Stimulated activated CD4-positive, alpha-beta T cell treated with anti-CD3 and anti-CD28 coated beads, Interleukin-12 subunit alpha, Interleukin-12 subunit beta, amount 100 ng/mL, for 4 hours (primary cell): ENCODE measurements at regions not wholly inside any gene's neighbourhood (a gene's known extent, or its start where the extent isn't known, plus 50 kb on each side); places are given as distances from the start of the nearest gene placed in this dataset.

ENCODE experiments used
- DNase-seq: peaks from one replicate; pipeline ENCODE4 v3.0.0-alpha.2; 2020

DNA sequence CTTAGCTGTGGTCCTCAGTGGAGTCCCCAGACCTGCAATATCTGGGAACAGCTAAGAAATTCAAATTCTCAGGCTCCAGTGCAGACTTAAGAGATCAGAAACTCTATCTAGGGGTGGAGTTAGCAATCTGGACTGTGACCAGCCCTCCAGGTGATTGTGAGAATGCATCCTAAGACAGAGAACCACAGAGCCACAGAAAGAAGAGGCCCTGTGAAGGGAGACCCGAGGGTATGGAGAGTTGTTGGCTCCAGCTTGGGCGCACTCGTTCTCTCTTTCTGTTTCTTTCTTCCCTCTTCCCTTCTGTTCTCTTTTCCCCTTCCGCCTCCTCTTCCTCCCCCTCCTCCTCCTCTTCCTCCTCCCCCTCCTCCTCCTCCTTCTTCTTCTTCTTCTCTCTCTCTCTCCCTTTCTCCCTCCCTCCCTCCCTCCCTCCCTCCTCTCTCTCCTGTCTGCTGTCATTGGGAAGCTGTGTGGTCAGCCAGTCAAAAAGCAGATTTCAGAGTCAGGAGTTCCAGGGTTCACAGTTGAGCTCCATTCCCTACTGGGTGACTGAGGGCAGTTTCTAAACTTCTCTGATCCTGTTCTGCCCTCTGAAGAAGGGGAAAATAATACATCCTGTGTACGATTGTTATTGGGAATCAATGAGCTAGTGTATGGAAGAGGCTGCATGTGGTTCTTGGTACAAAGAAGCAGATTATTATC lies 62.1 kb upstream of the STEAP1B start:
- no peak for DNase-seq

DNA sequence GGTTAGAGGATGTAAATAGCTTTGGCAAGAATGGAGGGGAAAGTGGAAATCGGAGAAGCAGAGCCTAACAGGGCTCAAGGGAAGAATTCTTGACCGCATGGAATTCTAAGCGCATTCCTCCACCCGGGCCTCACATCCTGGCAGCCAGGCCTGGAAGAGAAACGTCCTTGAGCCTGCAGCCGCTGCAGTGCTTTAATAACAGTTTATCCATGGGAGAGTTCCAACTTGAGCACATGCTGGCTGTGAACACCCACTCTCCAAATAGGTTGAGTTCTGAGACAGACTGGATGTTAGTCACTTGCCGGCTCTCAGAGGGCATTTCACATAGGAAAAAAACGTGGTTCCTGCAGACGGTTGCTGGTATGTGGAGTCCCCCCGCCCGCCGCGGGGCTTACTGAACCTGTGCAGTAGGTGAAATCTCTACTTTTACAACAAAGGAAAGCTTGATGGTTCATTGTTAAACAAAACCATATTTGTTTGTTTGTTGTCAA lies 61.4 kb upstream of the STEAP1B start:
- DNase-seq, result no peak

DNA sequence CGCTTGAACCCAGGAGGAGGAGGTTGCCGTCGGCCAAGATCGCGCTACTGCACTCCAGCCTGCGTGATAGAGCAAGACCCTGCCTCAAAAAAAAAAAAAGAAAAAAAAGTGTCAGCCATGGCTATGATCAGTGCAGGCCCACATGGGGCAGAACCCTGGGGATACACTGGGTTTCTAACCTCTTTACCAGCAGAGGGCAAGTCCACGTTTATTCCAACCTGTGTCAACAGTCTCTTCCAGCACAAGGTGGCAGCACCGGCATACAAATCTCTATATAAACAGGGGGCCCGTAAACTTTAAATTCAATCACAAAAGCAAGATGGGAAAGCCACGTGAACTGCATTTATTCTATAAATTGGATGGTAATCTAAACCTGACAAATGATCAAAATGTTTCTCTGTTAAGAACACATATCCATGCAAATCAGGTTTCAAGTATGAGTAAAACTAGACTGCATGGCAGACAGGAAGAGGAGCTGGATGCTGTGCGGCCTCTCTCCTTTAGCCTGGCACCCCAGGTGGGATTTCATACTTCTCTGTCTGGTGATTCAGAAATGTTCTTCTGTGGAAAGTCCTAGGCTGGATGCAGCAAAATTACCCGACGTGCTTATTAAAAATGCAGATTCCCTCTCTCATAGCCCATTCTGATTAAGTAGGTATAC lies 60.0 kb upstream of the STEAP1B start:
- peak; percentile 58 for DNase-seq

DNA sequence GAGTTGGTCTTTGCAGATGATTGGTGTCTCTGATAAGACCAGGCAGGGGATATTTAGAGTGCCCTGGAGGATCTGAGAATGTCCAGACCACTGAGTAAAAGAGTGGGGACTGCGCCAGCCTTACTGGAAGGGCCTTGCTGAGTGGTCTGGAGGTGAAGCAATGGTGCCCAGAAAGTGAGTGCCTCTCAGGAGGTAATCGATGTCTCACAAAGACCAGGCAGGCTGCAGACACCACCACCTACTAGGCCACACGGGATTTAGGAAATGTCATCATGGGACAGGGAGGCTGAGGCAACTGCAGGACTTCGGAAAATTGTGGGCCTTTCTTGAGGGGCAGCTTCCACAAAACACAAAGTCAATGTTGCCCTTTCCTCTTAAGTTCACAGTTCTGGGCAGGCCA lies 57.2 kb upstream of the STEAP1B start:
- DNase-seq, result no peak

DNA sequence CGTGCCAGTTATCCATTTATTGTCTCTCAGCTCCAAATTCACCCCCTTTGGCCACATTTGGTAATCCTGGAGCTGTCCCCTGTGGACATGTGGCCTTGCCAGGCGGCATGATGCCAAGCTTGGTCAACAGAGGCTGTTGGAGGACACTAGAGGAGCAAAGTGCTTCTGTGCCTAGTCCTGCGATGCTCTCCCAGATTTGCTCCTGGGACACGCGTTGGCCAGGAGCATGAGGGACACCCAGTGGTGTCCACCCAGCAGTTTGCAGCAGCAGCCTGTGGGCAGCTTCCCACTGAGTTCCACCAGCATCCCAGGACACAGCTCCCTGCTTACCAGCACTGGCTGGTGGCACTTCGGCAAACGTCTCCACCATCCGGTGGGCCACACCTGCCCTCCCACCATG lies 55.5 kb upstream of the STEAP1B start:
- no peak for DNase-seq

DNA sequence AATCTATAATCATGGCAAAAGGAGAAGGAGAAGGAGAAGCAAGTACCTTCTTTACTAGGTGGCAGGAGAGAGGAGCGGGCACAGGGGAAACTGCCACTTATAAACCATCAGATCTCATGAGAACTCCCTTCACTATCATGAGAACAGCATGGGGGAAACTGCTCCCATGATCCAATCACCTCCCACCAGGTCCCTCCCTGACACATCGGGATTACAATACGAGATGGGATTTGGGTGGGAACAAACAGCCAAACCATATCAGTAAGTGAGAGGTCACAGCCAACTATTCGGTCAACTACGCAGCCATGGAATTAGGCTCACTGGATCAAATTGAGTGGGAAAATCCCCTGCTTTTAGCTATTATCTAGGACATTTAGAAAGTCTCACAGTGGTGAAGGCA lies 54.2 kb upstream of the STEAP1B start:
- DNase-seq, result no peak

DNA sequence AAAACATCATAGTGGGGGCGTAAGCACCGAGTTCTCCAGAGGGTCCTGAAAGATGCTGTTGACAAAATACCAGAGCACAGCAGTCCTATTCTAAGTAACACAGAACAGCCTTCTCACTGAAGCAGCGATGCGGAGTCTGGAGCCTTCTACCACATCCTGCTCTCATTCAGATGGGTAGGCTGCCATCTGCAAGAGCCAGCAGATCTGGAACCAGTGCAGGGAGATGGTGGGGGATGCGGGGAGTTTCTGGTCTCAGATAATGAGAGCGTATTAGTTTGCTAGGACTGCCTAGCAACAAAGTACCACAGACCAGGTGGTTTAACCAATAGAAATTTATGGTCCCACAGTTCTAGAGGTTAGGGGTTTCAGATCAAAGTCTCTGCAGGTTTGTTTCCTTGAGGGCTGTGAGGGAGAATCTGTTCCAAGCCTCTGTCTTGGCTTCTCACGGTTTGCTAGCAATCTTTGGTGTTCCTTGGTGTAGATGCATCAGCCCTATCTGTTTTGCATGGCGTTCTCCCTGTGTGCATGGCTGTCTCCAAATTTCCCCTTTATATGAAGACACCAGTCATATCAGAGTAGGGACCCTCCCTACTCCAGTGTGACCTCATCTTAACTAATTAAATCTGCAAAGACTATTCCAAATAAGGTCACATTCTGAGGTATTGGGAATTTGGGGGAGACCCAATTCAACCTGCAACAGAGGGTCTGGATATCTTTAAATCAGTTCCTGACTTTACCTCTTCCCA lies 52.0 kb upstream of the STEAP1B start:
- DNase-seq, result no peak

DNA sequence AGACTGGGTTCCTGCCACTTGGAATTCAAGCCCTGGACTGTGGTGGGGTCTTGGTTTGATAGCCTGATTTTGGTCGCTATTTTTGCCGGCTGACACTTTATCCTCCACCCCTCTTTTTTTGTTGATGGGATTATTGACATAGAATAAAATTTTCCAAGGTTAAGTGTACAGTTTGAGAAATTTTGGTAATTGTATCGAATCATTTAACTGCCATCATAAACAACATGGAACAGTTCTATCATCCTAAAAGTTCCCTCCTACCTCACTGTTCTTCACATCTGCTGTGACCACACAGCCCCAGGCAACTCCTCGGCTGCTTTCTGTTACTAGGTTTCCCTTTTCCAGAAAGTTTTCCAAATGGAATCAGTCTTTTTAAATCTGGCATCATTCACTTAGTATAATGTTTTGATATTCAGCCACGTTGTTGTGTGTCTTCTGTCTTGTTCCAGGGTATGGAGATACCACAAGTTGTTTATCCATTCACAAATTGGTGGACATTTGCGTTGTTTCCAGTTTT lies 50.6 kb upstream of the STEAP1B start:
- no peak for DNase-seq

DNA sequence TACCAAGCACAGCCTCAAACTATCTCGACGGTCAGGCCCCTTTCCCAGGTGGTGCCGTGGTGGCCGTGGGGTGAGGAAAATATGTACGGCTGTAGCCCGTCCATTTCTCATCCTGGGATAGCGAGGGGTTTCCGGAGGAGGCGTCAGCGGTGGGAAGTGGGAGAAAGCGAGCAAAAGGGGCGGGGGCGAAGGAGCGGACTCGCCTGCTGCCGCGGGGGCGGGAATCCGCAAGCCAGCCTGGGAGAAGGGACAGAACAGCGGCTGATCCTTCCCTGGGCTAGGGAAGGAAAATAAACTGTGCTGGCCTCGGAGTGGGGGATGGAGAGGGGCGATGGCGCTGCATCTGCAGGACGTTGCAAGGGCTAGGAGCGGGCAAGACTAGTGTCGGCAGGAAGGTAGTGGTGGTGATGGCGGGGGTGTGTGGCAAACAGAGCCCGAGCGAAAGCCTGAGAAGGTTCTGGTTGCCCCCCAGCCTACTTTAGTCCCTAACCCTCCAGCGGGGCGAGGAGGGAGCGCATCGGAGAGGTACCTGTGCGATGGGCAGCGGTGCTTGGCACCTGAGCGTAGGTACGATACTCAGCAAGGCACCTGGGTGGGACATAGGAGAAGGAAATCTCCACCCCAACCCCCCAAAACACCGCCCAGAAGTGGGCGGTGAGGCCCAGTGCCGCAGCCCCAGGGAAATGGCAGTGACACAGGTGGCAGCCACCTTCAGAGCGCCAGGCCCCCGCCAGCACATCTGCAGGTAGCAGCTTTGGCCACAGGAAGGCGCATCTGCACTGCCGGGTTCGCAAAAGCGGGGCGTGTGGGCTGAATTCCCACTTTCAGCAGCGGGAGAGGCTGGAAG lies 49.9 kb upstream of the STEAP1B start:
- no peak for DNase-seq
